ENCODE measurements at regions not wholly inside any gene's neighbourhood (a gene's known extent, or its start where the extent isn't known, plus 50 kb on each side); places are given as distances from the start of the nearest gene placed in this dataset.
A peak's percentile ranks its signal among the peaks of the same experiment; 100 is the strongest.

- Histone ChIP-seq H3K4me3 (ENCODE audit: insufficient read depth, low read depth, low read length) (no peak overlapping the region), H3K79me2 (ENCODE audit: insufficient read depth, low read length) (no peaks in the 10 kb centered on the region), H2AFZ (ENCODE audit: low read depth, low read length) (no peak overlapping the region), H4K20me1 (ENCODE audit: insufficient read depth, low read length) (no peaks in the 10 kb centered on the region), H3K36me3 (ENCODE audit: insufficient read depth, low read length) (no peaks in the 10 kb centered on the region), H3K9ac (ENCODE audit: low read length) (no peak overlapping the region), H3K9me3 (ENCODE audit: insufficient read depth, low read depth, low read length) (no peaks in the 10 kb centered on the region), H3K4me1 (ENCODE audit: insufficient read depth, low read length) (no peaks in the 10 kb centered on the region), H3K27me3 (ENCODE audit: insufficient read depth, low read length) (peaks cover under 1% of the 10 kb centered on the region), H3K27ac (ENCODE audit: low read depth, low read length) (no peak overlapping the region), H3K4me2 (ENCODE audit: low read length) (no peak overlapping the region)
- H3K9me3 Mint-ChIP-seq (ENCODE audit: unreplicated experiment): no peaks in the 10 kb centered on the region
- H3K36me3 Mint-ChIP-seq (ENCODE audit: low read depth, unreplicated experiment): no peaks in the 10 kb centered on the region
- no peak overlapping the region for H3K4me3 Mint-ChIP-seq (ENCODE audit: unreplicated experiment)
- no peak for DNase-seq (ENCODE audit: low read depth)
- FAIRE-seq: no peak
- H3K27me3 Mint-ChIP-seq (ENCODE audit: low read depth, unreplicated experiment): peaks cover 10% of the 10 kb centered on the region
- H3K4me1 Mint-ChIP-seq (ENCODE audit: low read depth, unreplicated experiment): peaks cover 21% of the 10 kb centered on the region
- TF ChIP-seq CTCF (IDR thresholded peaks at IDR 0.05; ENCODE audit: insufficient read depth, low read depth, low read length) (no peak), EZH2 (IDR thresholded peaks at IDR 0.05; ENCODE audit: insufficient read depth, low read length) (no peak)
- H3K27ac Mint-ChIP-seq (ENCODE audit: unreplicated experiment): no peak overlapping the region
Measured at GRCh38 chr6:106002005-106002404, 84.1 kb upstream of the PRDM1 start.

GRCh38 chr6:106000935-106001334 is 85.2 kb upstream of the PRDM1 start:
- Histone ChIP-seq H4K20me1 (ENCODE audit: insufficient read depth, low read length) (no peaks in the 10 kb centered on the region), H3K9me3 (ENCODE audit: insufficient read depth, low read depth, low read length) (no peaks in the 10 kb centered on the region), H3K4me3 (ENCODE audit: insufficient read depth, low read depth, low read length) (no peak overlapping the region), H2AFZ (ENCODE audit: low read depth, low read length) (no peak overlapping the region), H3K27me3 (ENCODE audit: insufficient read depth, low read length) (peaks cover 4% of the 10 kb centered on the region), H3K4me1 (ENCODE audit: insufficient read depth, low read length) (no peaks in the 10 kb centered on the region), H3K4me2 (ENCODE audit: low read length) (no peak overlapping the region), H3K79me2 (ENCODE audit: insufficient read depth, low read length) (no peaks in the 10 kb centered on the region), H3K36me3 (ENCODE audit: insufficient read depth, low read length) (no peaks in the 10 kb centered on the region), H3K27ac (ENCODE audit: low read depth, low read length) (no peak overlapping the region), H3K9ac (ENCODE audit: low read length) (no peak overlapping the region)
- H3K27ac Mint-ChIP-seq (ENCODE audit: unreplicated experiment): no peak overlapping the region
- no peak for DNase-seq (ENCODE audit: low read depth)
- H3K4me3 Mint-ChIP-seq (ENCODE audit: unreplicated experiment): no peak overlapping the region
- no peaks in the 10 kb centered on the region for H3K36me3 Mint-ChIP-seq (ENCODE audit: low read depth, unreplicated experiment)
- peaks cover 21% of the 10 kb centered on the region for H3K4me1 Mint-ChIP-seq (ENCODE audit: low read depth, unreplicated experiment)
- peaks cover 13% of the 10 kb centered on the region for H3K27me3 Mint-ChIP-seq (ENCODE audit: low read depth, unreplicated experiment)
- peak; percentile 9 for FAIRE-seq
- TF ChIP-seq CTCF (IDR thresholded peaks at IDR 0.05; ENCODE audit: insufficient read depth, low read depth, low read length) (no peak), EZH2 (IDR thresholded peaks at IDR 0.05; ENCODE audit: insufficient read depth, low read length) (no peak)
- no peaks in the 10 kb centered on the region for H3K9me3 Mint-ChIP-seq (ENCODE audit: unreplicated experiment)

- no peak overlapping the region for H3K9ac ChIP-seq (ENCODE audit: low read length)
- DNase-seq (ENCODE audit: low read depth): no peak
- H3K4me3 ChIP-seq (ENCODE audit: insufficient read depth, low read depth, low read length): no peak overlapping the region
- no peak overlapping the region for H2AFZ ChIP-seq (ENCODE audit: low read depth, low read length)
- TF ChIP-seq EZH2 (IDR thresholded peaks at IDR 0.05; ENCODE audit: insufficient read depth, low read length) (no peak), CTCF (IDR thresholded peaks at IDR 0.05; ENCODE audit: insufficient read depth, low read depth, low read length) (no peak)
- H3K27ac ChIP-seq (ENCODE audit: low read depth, low read length): no peak overlapping the region
- peaks cover 11% of the 10 kb centered on the region for H3K27me3 ChIP-seq (ENCODE audit: insufficient read depth, low read length)
- no peaks in the 10 kb centered on the region for H4K20me1 ChIP-seq (ENCODE audit: insufficient read depth, low read length)
- FAIRE-seq: no peak
- Mint-ChIP-seq H3K27me3 (ENCODE audit: low read depth, unreplicated experiment) (peaks cover 24% of the 10 kb centered on the region), H3K36me3 (ENCODE audit: low read depth, unreplicated experiment) (no peaks in the 10 kb centered on the region), H3K9me3 (ENCODE audit: unreplicated experiment) (no peaks in the 10 kb centered on the region), H3K4me1 (ENCODE audit: low read depth, unreplicated experiment) (peaks cover 10% of the 10 kb centered on the region), H3K4me3 (ENCODE audit: unreplicated experiment) (no peak overlapping the region), H3K27ac (ENCODE audit: unreplicated experiment) (no peak overlapping the region)
- no peaks in the 10 kb centered on the region for H3K36me3 ChIP-seq (ENCODE audit: insufficient read depth, low read length)
- H3K4me1 ChIP-seq (ENCODE audit: insufficient read depth, low read length): peaks cover 18% of the 10 kb centered on the region
- no peak overlapping the region for H3K4me2 ChIP-seq (ENCODE audit: low read length)
- no peaks in the 10 kb centered on the region for H3K9me3 ChIP-seq (ENCODE audit: insufficient read depth, low read depth, low read length)
- no peaks in the 10 kb centered on the region for H3K79me2 ChIP-seq (ENCODE audit: insufficient read depth, low read length)
Measured at GRCh38 chr6:105997482-105997881, 88.7 kb upstream of the PRDM1 start.
